GM12873 (cell line): ENCODE measurements at regions not wholly inside any gene's neighbourhood (a gene's known extent, or its start where the extent isn't known, plus 50 kb on each side); places are given as distances from the start of the nearest gene placed in this dataset.

Experiments
- TF ChIP-seq, protein P1 (sequence below): IDR thresholded peaks from 2 replicates; pipeline ENCODE4 v1.5.1; 2012; ENCODE audit warnings: low read depth, mild to moderate bottlenecking, moderate library complexity, low read length, control low read depth; ENCODE audit not compliant: insufficient read depth; ENCODE audit errors: missing control alignments

DNA sequence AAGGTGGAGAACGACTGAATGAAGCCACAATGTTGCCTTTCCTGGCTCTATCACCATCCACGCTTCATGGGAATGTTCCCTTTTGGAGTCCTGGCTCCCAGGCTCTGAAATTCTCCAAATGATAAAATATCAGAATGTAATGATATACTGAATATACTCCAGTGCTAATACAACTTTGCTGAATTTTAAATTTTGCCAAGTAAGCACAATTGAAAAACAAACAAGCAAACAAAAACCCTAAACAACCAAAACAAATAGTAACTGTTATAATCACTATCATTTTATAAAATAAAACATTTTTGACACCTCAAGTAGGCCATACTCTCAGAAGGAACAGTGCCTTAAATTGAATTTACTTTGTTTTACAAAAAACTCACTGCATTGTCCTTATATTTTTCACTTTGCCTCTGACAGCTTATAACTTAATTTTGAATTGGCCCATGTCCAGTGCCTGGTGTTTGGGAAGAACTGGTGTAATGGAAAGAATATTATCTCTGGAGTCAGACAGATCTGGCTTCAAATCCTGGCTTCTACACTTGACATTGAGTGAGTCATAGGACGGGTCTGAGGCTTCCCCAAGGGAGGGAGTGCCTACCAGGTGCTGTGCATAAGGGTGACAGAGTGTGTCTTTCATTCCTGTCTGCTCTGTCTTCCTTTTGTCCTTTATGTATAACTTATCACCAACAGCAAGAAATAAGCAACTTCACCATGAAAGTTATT, 698.3 kb downstream of the EPM2A start:
- TF ChIP-seq, protein P1, sequence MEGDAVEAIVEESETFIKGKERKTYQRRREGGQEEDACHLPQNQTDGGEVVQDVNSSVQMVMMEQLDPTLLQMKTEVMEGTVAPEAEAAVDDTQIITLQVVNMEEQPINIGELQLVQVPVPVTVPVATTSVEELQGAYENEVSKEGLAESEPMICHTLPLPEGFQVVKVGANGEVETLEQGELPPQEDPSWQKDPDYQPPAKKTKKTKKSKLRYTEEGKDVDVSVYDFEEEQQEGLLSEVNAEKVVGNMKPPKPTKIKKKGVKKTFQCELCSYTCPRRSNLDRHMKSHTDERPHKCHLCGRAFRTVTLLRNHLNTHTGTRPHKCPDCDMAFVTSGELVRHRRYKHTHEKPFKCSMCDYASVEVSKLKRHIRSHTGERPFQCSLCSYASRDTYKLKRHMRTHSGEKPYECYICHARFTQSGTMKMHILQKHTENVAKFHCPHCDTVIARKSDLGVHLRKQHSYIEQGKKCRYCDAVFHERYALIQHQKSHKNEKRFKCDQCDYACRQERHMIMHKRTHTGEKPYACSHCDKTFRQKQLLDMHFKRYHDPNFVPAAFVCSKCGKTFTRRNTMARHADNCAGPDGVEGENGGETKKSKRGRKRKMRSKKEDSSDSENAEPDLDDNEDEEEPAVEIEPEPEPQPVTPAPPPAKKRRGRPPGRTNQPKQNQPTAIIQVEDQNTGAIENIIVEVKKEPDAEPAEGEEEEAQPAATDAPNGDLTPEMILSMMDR, result no peak

DNA sequence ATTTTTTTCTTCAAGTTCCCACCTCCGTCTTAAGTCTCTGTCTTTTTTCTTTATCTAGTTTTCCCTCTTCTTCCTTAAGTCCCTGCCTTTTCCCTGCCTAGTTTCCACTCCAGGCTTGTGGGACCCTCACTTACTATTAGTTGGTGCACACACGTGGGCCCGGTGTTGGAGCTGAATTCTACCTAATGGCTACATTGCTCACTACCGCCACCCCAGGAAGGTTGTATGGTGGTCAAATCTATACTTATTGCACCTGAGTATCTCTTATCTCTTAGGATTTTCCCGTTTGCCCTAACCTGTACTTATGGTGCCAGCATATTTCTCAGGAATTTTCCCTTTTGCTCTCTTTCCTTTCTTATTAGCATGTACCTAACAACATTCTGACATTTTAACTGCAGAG, 692.8 kb downstream of the EPM2A start:
- TF ChIP-seq, protein P1, result peak; percentile 37

DNA sequence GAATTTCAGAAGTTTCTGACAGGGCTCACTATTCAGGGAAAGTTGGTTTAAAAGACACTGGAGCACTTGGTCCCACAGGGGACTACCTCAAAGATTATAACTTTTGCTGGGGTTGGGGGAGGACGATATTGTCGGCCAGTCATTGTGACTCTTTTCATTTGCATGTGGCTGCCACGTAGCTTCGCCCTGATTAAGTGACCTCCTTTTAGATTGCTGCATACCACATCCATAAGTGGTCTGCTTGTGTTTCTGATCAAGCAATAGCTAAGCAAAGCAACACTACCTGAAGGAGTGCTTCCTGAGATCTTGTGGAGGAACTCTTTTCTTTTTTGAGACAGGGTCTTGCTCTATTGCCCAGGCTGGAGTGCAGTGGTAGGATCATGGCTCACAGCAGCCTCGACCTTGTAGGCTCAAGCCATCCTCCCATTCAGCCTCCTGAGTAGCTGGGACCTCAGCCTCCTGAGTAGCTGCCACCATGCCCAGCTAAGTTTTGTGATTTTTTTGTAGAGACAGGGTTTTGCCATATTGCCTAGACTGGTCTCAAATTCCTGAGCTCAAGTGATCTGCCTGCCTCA, 691.3 kb downstream of the EPM2A start:
- TF ChIP-seq, protein P1, result no peak

DNA sequence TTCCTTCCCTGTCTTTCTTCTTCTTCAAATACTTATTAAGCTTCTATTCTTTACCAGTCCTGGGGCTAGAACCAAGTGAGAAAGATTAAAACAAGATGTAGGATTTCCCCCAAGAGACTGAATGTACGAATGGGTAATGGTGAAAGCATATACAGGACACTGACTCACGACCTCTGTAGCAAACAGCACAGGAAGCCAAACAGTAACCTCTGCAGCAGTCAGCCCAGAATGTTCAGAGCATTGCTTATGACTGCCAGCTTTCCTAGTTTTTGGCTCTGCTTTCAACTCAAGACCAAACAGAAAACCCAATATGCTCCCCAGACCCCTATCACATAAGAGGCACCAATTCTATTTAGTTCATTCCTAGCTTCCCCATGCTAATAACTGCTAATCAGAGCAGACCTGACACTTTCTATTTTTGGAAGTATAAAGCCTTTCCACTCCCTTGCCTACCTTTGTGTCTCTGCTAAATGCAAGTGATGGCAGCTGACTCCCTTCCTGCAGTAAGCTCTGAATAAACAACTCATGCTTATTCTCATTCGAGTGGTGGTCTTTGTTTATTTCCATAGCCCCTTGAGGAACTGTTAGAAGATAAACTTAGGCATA, 690.6 kb downstream of the EPM2A start:
- TF ChIP-seq, protein P1, result no peak

DNA sequence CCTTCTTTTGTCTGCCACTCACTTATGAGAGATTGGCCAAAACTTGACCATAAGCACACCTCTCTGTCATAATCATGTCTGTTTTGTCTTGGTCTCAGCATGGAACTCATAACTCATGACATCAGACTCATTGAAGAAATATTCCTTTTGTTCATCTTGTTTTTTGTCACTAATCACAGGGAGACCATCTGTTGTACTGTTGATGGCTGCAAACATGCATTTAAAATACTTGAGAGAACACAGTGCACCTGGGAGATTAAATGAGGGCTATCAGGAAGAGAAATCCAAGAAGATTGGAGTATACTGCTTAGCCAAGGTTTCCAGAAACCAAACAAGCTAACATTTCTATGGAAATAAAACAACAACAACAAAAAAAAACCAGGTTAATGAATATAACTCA, 689.7 kb downstream of the EPM2A start:
- TF ChIP-seq, protein P1, result no peak

DNA sequence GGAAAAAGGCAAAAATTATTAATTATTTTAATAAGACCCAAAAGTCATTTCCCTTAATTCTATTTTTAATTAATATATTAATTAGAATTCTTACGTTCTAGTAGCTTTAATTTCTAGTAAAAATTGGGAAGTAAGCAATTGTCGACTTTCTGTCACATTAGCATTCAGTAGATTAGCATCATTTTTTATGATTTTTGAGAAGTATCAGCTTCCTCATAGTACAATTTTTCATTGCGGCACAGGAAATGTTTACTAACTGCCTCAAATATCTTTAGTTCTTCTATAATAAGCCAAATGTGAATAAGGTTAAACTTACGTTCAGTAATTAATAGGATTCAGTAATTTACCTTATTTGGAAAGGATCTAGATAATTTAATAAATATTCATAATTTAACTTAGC, 687.4 kb downstream of the EPM2A start:
- TF ChIP-seq, protein P1, result no peak

DNA sequence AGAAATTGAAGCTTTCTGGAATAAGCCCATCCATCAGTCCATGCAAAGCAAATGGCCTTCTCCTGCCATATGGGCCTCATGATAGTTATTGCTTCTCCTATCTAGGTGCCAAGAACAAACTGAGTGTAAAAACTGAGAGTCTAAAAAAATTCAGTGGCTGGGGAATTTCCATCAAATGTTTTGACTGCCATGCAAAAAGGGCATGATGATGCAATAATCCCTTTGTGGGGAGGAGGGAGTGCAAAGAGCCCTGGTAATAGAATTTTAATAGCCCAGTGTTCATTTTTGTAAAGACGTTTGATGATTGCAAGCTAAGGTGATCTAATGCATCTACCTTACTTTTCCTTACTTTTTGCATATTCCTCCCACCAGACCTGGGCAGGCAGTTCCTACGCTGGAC, 683.7 kb downstream of the EPM2A start:
- TF ChIP-seq, protein P1, result no peak
